ENCODE measurements at regions not wholly inside any gene's neighbourhood (a gene's known extent, or its start where the extent isn't known, plus 50 kb on each side); places are given as distances from the start of the nearest gene placed in this dataset.

- TF ChIP-seq CTCF (IDR thresholded peaks at IDR 0.05) (no peak), SIN3A (IDR thresholded peaks at IDR 0.05; ENCODE audit: borderline replicate concordance, insufficient read depth, low read depth, low read length) (no peak), POLR2AphosphoS5 (IDR thresholded peaks at IDR 0.05; ENCODE audit: low read depth, low read length) (no peak), REST (IDR thresholded peaks at IDR 0.05; ENCODE audit: insufficient read depth in 1 of 2, low read depth in 2 of 2, low read length in 1 of 2) (no peak), TCF7L2 (IDR thresholded peaks at IDR 0.05; ENCODE audit: low read depth, low read length) (no peak)
These were observed 132.6 kb downstream of the PRL start for GRCh38 chr6:22164236-22164635.
